Lung microvascular endothelial cell (primary cell): ENCODE measurements at regions not wholly inside any gene's neighbourhood (a gene's known extent, or its start where the extent isn't known, plus 50 kb on each side); places are given as distances from the start of the nearest gene placed in this dataset.

ENCODE experiments used
- DNase-seq, 2 donors: peaks; one replicate each; pipeline versions ENCODE4 v3.0.0 to v3.0.0-alpha.2; 2010; ENCODE audit warnings: low read depth in 2 of 2

- no peak for DNase-seq
Observed at GRCh38 chr18:39713961-39714360, 2148.4 kb upstream of the CELF4 start.

- no peak for DNase-seq
Observed at GRCh38 chr18:39711701-39712100, 2146.1 kb upstream of the CELF4 start.

- no peak for DNase-seq
Observed at GRCh38 chr18:39705362-39705761, 2139.8 kb upstream of the CELF4 start.

DNA sequence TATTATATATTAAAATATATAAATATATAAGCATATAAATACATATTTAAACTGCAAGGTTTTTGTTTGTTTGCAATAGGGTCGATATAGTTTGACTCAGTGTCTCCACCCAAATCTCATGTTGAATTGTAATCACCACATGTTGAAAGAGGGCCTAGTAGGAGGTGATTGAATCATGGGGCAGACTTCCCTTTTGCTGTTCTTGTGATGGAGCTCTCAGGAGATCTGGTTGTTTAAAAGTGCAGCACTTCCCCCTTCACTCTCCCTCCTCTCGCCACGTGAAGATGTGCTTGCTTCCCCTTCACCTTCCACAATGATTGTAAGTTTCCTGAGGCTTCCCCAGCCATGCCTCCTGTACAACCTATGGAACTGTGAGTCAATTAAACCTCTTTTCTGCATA, 2137.3 kb upstream of the CELF4 start:
- DNase-seq = no peak

GRCh38 chr18:39701839-39702238, 2136.2 kb upstream of the CELF4 start:
- DNase-seq = peak; percentile 25 to 59

- no peak for DNase-seq
Observed at GRCh38 chr18:39701055-39701783, 2135.6 kb upstream of the CELF4 start.

DNA sequence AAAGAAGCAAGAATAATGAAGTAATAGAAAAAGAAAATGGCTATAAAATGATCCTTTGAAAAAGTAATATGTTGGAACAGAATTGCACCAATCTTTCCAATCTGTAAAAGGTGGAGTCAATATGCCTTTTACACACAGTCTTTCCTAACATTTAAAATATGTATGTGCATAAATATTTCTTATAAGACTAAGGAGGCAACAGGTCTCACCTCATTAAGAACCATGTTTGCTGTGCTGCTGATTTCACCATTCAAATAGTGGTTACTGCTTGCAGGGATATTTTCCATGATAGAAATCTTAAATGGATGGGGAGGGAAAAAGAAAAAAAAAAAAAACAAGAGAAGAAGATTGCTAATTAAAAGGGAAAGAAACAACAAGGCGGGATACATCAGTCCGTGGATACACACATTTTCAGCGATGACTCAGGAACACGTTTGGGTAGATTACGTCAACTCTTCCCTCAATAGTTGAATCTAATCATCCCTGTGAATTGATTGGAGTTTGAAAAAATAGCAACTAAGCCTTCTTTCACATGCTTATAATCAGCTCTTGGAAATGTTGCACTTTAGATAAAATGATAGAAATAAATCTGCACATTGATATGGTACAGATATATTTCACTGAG, 2133.9 kb upstream of the CELF4 start:
- no peak for DNase-seq

DNA sequence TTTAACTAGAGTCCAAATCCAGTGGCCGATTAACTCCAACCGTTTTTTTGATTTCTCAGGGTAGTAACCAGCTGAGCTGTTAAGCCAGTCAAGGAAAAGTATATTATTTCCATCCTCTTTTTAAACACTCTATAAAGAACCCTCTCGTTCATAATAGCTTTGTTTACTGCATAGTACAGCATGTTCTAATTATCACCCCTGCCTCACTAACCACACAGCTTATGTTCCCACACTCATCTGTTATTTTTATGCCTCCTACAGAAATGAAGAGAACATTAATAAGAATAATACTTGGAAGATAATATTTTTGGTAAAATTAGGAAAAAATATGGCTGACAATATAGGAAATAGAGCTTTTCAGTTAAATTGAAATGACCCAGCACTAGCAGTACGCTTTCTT, 2132.8 kb upstream of the CELF4 start:
- DNase-seq = no peak

GRCh38 chr18:39693359-39693758, 2127.8 kb upstream of the CELF4 start:
- no peak for DNase-seq

DNA sequence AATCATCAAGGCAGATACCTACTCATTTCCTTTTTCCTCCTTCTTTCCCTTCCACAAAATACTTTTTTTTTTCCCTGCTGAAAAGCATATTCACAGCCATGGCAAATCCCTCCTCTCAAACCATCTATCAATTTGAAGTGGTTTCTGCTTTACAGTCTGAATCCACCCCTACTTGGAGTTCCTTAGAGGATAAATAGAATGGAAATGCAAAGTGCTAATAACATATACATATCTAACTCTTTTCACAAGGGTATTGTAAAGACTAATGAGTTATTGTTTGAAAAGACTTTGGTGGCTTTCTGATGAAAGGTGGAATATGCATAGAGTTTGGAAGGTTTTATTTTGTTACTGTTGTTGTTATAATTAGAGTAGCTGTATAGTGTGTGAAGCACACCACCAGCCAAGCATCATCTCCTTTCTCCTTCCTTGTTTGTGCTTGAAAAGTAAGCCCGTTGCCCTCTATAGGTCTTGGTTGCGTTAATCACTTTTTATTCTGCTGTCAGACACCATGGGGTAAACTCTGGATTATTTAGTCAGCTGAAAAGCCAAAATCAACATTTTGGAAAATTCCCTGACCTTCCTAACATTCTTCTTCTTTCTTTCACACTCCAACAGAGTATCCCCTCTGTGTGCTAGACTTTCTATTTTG, 2126.9 kb upstream of the CELF4 start:
- no peak for DNase-seq

GRCh38 chr18:39685303-39685902, 2119.8 kb upstream of the CELF4 start:
- no peak for DNase-seq

DNA sequence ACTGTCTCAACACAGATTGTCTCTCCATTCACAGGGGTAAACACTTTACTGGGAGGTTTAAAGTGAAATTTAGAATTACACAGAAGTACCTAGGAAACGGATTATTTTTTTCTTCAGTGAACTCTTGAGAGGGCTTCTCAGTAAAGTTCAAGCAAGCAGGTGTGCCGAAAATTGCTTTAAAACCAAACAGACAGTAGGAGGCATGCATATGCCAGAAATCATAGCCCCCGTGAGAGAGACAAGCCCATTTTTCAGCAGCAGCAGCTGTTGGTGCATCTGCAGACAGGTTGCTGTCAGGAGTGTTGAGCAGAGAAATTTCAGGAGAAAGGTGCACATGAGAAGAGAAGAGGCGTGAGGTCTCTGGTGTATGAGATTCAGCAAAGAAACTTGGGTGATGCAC, 2115.5 kb upstream of the CELF4 start:
- peak in 1 of 2 donors; percentile 9 for DNase-seq

DNA sequence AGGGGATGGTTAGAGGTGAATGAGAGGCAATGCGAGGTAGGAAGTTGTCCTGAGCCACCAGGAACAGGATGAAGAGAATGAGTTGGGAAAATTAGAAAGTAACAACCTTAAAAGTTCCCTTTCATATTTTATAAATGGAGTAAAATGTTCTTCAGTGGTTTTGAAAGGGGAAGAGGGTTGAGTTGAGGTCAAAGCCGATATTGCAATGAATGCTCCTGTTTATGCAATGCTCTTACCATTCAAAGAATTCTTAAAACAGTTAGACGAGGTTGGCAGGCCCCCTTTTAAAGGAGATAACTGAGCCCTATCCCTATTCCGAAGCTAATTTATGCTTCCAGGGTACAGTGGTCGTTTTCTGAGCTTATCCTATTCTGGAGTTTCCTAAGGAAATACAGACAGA, 2110.3 kb upstream of the CELF4 start:
- DNase-seq = no peak

- DNase-seq = peak in 1 of 2 donors; percentile 3
Observed at GRCh38 chr18:39675368-39675767, 2109.8 kb upstream of the CELF4 start.

DNA sequence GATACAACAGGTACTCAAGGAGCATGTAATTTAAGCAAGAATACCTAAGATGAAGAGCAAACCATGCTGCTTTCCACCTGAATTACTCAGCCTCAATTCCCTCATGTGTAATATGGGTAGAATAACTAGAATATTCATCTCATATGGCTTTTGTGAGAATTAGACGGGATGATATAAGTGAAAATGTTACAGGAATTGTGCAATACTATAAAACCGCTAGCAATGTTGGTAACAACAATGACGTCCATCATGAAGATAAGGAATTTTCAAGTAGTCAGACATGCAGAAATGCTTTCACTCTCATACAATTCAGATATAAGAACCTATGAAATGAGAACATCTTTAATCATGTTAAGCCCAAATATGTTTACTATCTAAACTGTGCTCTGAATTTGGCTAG, 2106.6 kb upstream of the CELF4 start:
- DNase-seq = no peak

GRCh38 chr18:39667905-39668304, 2102.3 kb upstream of the CELF4 start:
- peak in 1 of 2 donors; percentile 23 for DNase-seq

DNA sequence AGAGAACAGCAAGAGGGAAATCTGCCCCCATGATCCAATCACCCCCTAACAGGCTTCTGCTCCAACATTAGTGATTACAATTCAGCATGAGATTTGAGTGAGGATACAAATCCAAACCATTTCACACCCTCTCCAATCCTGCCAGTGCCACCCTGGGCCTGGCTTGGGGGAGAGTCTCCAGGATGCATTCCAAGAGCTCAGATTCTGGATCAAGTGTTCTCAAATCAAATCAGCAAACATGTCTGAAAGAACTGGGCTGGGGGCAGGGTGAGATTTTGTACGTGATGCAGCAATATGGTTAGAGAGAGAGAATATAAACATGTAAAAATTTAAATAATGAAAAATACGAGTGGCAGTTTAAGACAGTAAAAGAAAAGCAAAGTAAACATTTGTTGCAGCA, 2100.9 kb upstream of the CELF4 start:
- no peak for DNase-seq

DNA sequence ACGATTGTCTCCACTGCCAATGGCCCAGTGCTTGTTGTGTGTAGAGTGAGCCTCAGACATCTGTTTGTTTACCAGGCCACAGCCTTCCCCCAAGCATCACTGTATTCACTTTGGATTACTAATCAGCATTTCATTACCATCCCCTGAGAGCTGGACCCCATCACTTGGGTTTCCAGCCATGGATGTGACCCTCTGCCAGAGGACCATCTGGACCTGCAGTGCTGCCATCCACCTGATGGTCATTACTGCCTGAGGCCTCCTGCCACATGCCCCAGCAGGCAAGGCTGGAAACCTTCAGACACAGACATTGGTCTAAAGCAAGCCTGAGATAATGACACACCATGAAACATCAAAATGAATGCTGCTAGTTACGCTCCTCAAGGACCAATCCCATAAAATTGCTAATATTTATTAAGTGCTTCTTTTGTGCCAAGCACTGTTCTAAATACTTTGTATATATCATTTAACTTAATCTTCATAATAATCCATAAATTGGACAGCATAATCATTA, 2096.3 kb upstream of the CELF4 start:
- no peak for DNase-seq

DNA sequence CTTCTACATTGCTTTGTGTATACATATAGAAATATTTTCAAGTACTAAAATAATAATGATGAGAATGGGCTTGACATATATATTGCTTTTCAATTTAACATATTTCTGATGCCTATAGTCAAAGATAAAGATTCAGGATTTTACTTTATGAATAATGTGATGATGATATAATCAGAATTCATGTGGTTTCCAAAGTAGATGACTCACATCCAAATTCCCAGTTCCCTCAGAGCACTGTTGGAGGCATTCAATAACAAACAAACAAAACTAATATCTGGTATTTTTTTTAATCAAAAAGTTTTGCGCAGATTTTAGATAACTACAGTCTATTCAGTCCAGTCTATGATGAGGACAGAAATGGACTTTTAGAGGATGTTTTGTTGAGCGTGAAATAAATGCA, 2094.5 kb upstream of the CELF4 start:
- DNase-seq = peak in 1 of 2 donors; percentile 21

GRCh38 chr18:39655341-39655740, 2089.7 kb upstream of the CELF4 start:
- DNase-seq = peak in 1 of 2 donors; percentile 6

- peak in 1 of 2 donors; percentile 53 for DNase-seq
Observed at GRCh38 chr18:39653221-39653620, 2087.6 kb upstream of the CELF4 start.

GRCh38 chr18:39648616-39649015, 2083.0 kb upstream of the CELF4 start:
- no peak for DNase-seq
